ENCODE measurements at regions not wholly inside any gene's neighbourhood (a gene's known extent, or its start where the extent isn't known, plus 50 kb on each side); places are given as distances from the start of the nearest gene placed in this dataset.

GRCh38 chr6:104411302-104411701 is 448.4 kb downstream of the HACE1 start:
- no peaks in the 10 kb centered on the region for H3K36me3 ChIP-seq (ENCODE audit: control insufficient read depth, insufficient read depth, low read length)
- no peak for TF ChIP-seq CTCF (IDR thresholded peaks at IDR 0.05; ENCODE audit: insufficient read depth, low read length, poor library complexity, severe bottlenecking)
- no peak overlapping the region for H3K4me3 ChIP-seq (replicated peaks; ENCODE audit: low read depth, low read length)
- DNase-seq (ENCODE audit: extremely low read depth, insufficient read length) = no peak
- no peaks in the 10 kb centered on the region for H3K27me3 ChIP-seq (replicated peaks; ENCODE audit: control insufficient read depth, insufficient read depth, low read length)

- no peak for TF ChIP-seq CTCF (IDR thresholded peaks at IDR 0.05; ENCODE audit: insufficient read depth, low read length, poor library complexity, severe bottlenecking)
- H3K36me3 ChIP-seq (ENCODE audit: control insufficient read depth, insufficient read depth, low read length) = no peaks in the 10 kb centered on the region
- no peaks in the 10 kb centered on the region for H3K27me3 ChIP-seq (replicated peaks; ENCODE audit: control insufficient read depth, insufficient read depth, low read length)
- H3K4me3 ChIP-seq (replicated peaks; ENCODE audit: low read depth, low read length) = no peak overlapping the region
- DNase-seq (ENCODE audit: extremely low read depth, insufficient read length) = no peak
These were observed 449.8 kb downstream of the HACE1 start for GRCh38 chr6:104409913-104410312.

- no peaks in the 10 kb centered on the region for H3K36me3 ChIP-seq (ENCODE audit: control insufficient read depth, insufficient read depth, low read length)
- H3K27me3 ChIP-seq (replicated peaks; ENCODE audit: control insufficient read depth, insufficient read depth, low read length) = no peaks in the 10 kb centered on the region
- no peak for TF ChIP-seq CTCF (IDR thresholded peaks at IDR 0.05; ENCODE audit: insufficient read depth, low read length, poor library complexity, severe bottlenecking)
- DNase-seq (ENCODE audit: extremely low read depth, insufficient read length) = no peak
- H3K4me3 ChIP-seq (replicated peaks; ENCODE audit: low read depth, low read length) = no peak overlapping the region
These were observed 451.8 kb downstream of the HACE1 start for GRCh38 chr6:104407957-104408356.

- H3K36me3 ChIP-seq (ENCODE audit: control insufficient read depth, insufficient read depth, low read length) = no peaks in the 10 kb centered on the region
- H3K4me3 ChIP-seq (replicated peaks; ENCODE audit: low read depth, low read length) = no peak overlapping the region
- no peak for DNase-seq (ENCODE audit: extremely low read depth, insufficient read length)
- H3K27me3 ChIP-seq (replicated peaks; ENCODE audit: control insufficient read depth, insufficient read depth, low read length) = no peaks in the 10 kb centered on the region
- no peak for TF ChIP-seq CTCF (IDR thresholded peaks at IDR 0.05; ENCODE audit: insufficient read depth, low read length, poor library complexity, severe bottlenecking)
These were observed 455.3 kb downstream of the HACE1 start for GRCh38 chr6:104404377-104404776.

GRCh38 chr6:104402572-104402971 is 457.1 kb downstream of the HACE1 start:
- no peak for DNase-seq (ENCODE audit: extremely low read depth, insufficient read length)

More at GRCh38 chr6:104402572-104402971, 457.1 kb downstream of the HACE1 start:
- Histone ChIP-seq H3K36me3 (ENCODE audit: control insufficient read depth, insufficient read depth, low read length) (no peaks in the 10 kb centered on the region), H3K27me3 (replicated peaks; ENCODE audit: control insufficient read depth, insufficient read depth, low read length) (no peaks in the 10 kb centered on the region), H3K4me3 (replicated peaks; ENCODE audit: low read depth, low read length) (no peak overlapping the region)
- TF ChIP-seq CTCF (IDR thresholded peaks at IDR 0.05; ENCODE audit: insufficient read depth, low read length, poor library complexity, severe bottlenecking) = no peak
